ENCODE measurements at regions not wholly inside any gene's neighbourhood (a gene's known extent, or its start where the extent isn't known, plus 50 kb on each side); places are given as distances from the start of the nearest gene placed in this dataset.
"Not testable (repeated sequence)": the region's sequence is repeated elsewhere in the genome, so short reads cannot be mapped to it uniquely, and the experiment has no call there.

GRCh38 chrX:22536746-22537304 lies 264.1 kb downstream of the CBLL2 start:
- DNase-seq: no peak

DNA sequence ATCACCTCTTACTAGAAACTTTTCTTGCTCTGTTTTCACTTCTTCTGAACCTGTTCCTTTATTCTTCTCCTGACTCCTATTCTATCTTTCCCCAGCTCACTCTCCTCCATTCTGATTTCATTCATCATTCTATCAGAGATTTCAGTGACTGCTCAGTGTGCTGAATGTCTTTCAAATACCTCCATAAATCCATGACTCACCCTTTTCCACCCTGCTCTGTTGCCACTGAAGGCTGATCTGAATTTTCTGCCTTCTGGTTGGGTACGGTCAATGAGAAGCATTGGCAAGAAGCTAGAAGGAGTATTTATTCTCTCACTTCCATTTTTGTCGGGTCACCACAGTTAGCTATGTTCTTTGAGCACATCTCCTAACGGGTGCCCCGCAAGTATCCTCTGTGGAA lies 265.9 kb downstream of the CBLL2 start:
- DNase-seq: no peak

GRCh38 chrX:22541926-22542325 lies 269.2 kb downstream of the CBLL2 start:
- DNase-seq: no peak

DNA sequence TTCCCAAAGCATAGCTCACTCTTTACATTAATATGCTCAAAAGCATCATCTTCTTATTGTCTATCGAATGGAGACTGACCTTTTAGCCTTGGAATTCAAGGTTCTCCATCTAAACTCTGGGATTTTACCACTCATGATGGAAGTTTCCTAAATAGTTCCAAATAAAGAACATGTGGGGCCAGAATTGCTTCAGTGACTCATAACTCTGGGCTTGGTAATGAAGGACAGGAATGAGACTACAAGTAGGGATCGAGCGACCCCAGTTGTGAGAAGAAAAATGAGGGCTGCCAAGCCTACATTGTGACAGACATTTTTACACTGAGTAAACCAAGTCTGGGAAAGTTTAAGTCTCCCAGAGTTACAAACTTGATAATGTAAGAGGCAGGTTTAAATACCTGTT lies 269.9 kb downstream of the CBLL2 start:
- DNase-seq: no peak

- DNase-seq: no peak
Observed at GRCh38 chrX:22559506-22559905, 286.8 kb downstream of the CBLL2 start.

DNA sequence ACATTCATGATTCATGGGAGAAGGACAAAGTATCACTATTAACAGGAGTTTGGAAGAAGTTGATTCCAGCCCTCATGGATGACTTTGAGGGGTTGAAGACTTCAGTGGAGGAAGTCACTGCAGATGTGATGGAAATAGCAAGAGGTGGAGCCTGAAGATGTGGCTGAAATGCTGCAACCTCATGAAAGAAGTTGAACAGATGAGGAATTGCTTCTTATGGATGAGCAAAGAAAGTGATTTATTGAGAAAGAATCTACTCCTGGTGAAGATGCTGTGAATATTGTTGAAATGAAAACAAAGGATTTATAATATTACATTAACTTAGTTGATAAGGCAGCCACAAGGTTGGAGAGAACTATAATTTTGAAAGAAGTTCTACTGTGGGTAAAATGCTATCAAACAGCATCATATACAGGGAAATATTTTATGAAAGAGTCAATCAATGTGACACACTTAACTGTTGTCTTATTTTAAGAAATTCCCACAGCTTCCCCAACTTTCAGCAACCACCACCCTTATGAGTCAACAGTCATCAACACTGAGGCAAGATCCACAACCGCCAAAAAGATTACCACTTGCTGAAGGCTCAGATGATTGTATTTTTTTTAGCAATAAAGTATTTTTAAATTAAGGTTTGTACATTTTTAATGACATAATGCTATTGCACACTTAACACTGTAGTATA lies 302.6 kb downstream of the CBLL2 start:
- DNase-seq: no peak

GRCh38 chrX:22577181-22577580 lies 304.5 kb downstream of the CBLL2 start:
- no peak for DNase-seq

GRCh38 chrX:22585831-22586230 lies 313.1 kb downstream of the CBLL2 start:
- no peak for DNase-seq

- no peak for DNase-seq
Observed at GRCh38 chrX:22589845-22590244, 317.1 kb downstream of the CBLL2 start.

GRCh38 chrX:22594766-22595165 lies 322.1 kb downstream of the CBLL2 start:
- no peak for DNase-seq

GRCh38 chrX:22603060-22603459 lies 330.3 kb downstream of the CBLL2 start:
- DNase-seq: no peak

DNA sequence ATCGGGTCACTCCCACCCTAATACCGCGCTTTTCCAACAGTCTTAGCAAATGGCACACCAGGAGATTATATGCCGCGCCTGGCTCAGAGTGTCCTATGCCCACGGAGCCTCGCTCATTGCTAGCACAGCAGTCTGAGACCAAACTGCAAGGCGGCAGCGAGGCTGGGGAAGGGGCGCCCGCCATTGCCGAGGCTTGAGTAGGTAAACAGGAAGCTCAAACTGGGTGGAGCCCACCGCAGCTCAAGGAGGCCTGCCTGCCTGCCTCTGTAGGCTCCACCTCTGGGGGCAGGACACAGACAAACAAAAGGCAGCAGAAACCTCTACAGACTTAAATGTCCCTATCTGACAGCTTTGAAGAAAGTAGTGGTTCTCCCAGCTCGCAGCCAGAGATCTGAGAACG lies 336.7 kb downstream of the CBLL2 start:
- DNase-seq: not testable (repeated sequence)

GRCh38 chrX:22616867-22617266 lies 344.2 kb downstream of the CBLL2 start:
- no peak for DNase-seq

GRCh38 chrX:22627576-22627975 lies 354.9 kb downstream of the CBLL2 start:
- no peak for DNase-seq

DNA sequence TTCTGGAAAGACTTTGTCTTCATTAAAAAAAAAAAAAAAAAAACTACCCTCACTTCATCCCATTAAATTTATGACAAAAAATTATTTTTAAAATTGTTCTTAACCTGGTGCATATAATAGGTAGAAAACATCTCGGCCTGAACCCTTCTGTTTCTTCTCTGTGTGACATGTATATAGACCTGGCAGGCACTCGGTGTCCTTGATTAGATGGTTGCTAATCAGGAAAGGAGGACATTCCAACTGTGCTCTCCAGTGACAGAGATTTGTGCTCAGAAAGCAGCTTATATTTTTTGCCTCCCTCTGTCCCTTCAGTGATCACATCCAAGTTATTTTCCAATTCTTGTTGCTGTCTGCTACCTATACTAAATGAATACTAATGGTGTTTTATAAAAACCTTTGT lies 355.6 kb downstream of the CBLL2 start:
- no peak for DNase-seq

- no peak for DNase-seq
Observed at GRCh38 chrX:22629105-22629725, 356.5 kb downstream of the CBLL2 start.

DNA sequence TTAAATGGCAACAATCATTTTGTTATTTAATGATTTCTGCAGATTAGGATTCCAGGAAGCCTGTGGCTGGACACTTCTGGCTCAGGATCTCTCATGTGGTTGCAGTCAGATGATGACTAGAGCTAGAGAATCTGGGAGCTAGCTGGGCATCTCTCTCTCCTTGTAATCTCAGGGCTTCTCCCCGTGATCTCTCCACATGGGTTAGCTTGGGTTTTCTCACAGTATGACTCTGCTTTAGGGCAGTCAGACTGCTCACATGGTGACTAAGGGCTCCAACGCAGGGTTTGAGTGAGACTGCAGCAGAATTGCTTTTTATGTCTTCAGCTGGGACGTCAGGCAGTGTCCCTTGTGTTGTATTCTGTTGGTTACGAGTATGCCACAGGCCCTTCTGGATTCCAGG lies 361.4 kb downstream of the CBLL2 start:
- DNase-seq: no peak

DNA sequence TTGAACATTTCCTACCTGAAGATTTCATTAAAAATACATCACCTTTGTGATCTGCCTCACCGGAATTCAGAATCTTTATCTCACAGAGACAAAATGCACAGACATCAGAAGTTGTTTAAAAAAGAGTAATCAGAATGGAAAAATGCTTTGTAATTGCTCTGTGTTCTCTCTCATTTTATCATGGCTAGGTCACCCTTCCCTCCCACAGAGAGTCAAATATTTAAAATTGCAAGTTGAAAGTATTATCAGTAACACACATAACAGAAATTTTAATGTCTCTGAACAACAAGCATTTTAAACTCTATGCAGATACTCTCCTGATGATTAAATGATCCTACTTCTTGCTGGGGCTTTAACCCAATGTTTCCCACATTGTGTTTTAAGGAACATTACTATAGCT lies 362.0 kb downstream of the CBLL2 start:
- no peak for DNase-seq

DNA sequence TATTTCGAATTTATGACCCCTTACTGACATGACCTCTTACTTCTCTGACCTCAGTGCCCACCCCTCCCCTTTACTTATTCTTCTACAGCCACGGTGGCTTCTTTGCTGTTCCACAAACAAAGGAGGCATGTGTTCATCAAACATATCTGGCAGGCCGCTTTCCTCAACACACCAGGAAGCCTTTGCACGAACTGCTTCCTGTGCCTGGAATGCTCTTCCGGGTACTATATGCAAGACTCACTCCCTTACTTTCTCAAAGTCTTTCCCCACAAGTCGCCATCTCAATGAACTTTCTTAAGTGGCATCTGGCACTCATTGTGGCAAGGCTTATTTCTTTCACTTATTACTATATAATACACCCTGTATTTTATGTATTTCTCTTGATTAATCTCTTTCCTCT lies 351.5 kb upstream of the DDX53 start:
- DNase-seq: no peak

- no peak for DNase-seq
Observed at GRCh38 chrX:22650691-22651090, 349.1 kb upstream of the DDX53 start.

- no peak for DNase-seq
Observed at GRCh38 chrX:22652596-22652995, 347.2 kb upstream of the DDX53 start.

DNA sequence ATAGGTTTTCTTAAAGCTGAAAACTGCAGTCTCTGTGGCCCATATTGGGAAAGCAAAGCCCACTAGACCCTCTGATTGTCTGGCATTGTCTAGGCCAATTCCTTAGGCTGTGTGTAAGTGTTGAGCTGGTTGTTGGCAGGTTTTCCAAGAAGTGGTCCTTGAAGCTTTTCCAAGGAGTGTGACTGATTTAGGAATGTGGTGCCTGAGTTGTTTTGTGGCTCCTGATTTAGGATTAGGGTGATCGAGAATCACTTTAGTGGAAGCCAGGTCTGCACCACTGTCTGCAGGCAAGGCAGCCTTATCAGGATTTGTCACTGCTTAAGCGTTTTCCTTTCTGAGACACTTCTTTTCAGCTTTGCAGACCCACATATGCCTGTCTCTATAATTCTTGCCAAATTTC lies 339.0 kb upstream of the DDX53 start:
- no peak for DNase-seq

- DNase-seq: no peak
Observed at GRCh38 chrX:22662776-22663175, 337.0 kb upstream of the DDX53 start.

GRCh38 chrX:22664826-22665225 lies 334.9 kb upstream of the DDX53 start:
- no peak for DNase-seq

DNA sequence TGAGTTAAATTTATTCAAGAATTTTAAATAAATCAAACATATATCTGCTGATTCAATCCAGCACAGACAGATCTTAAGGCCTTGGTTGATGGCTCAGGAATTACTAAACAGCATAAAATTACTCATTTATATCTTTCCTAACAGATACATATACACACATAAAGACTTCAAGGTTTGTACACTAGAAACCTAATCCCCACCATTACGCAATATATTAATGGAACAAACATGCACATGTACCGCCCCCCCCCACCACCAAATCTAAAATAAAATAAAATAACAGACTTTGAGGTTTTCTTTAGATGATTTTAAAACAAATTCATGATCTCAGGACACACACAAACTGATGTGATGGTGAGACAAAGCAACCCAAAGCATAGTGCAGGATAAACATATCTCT lies 333.9 kb upstream of the DDX53 start:
- DNase-seq: no peak

Measured in COR-L47 (cell line).